SK-N-SH treated with all-trans-retinoic acid at 6 μM for 48 hours (cell line): ENCODE measurements at regions not wholly inside any gene's neighbourhood (a gene's known extent, or its start where the extent isn't known, plus 50 kb on each side); places are given as distances from the start of the nearest gene placed in this dataset.

ENCODE experiments used
- ATAC-seq: fragments of 200-7000 bp; cut with Tn5 transposase; 3 replicates; pipeline ENCODE4 v1.9.1; 2020; ENCODE audit warnings: mild to moderate bottlenecking, moderate library complexity
- ARNTL ChIP-seq: fragments of 450-650 bp; formaldehyde crosslinking; IDR thresholded peaks from 2 replicates; pipeline ENCODE4 v1.5.0; 2020; ENCODE audit warnings: low read depth, mild to moderate bottlenecking, moderate library complexity, borderline replicate concordance
- BACH2 ChIP-seq: fragments of 250-450 bp; sonication (Bioruptor Pico); IDR thresholded peaks from 2 replicates; pipeline ENCODE4 v1.9.0; 2021; ENCODE audit warnings: mild to moderate bottlenecking, borderline replicate concordance
- CSDC2 ChIP-seq: fragments of 250-450 bp; sonication (Bioruptor Pico); IDR thresholded peaks from 2 replicates; pipeline ENCODE4 v1.5.0; 2020; ENCODE audit warnings: mild to moderate bottlenecking, moderate library complexity
- ESRRG ChIP-seq: fragments of 250-450 bp; sonication (Bioruptor Pico); IDR thresholded peaks from 2 replicates; pipeline ENCODE4 v1.6.1; 2021; ENCODE audit warnings: mild to moderate bottlenecking
- GLIS3 ChIP-seq: fragments of 250-450 bp; sonication (Bioruptor Pico); IDR thresholded peaks from 2 replicates; pipeline ENCODE4 v1.5.0; 2020; ENCODE audit warnings: mild to moderate bottlenecking, moderate library complexity
- ISL1 ChIP-seq: fragments of 250-450 bp; sonication (Bioruptor Pico); IDR thresholded peaks from 2 replicates; pipeline ENCODE4 v2.1.2; 2022; ENCODE audit warnings: mild to moderate bottlenecking, moderate library complexity
- OSR1 ChIP-seq: fragments of 250-450 bp; sonication (Bioruptor Pico); IDR thresholded peaks from 2 replicates; pipeline ENCODE4 v1.8.0; 2022; ENCODE audit warnings: moderate library complexity, mild to moderate bottlenecking, inconsistent platforms
- PPARA ChIP-seq: fragments of 250-450 bp; sonication (Bioruptor Pico); IDR thresholded peaks from 2 replicates; pipeline ENCODE4 v1.5.0; 2020; ENCODE audit warnings: mild to moderate bottlenecking, borderline replicate concordance
- RARB ChIP-seq: fragments of 250-450 bp; sonication (Bioruptor Pico); IDR thresholded peaks from 2 replicates; pipeline ENCODE4 v1.8.0; 2021; ENCODE audit warnings: mild to moderate bottlenecking, moderate library complexity
- SNAI2 ChIP-seq: fragments of 250-450 bp; sonication (Bioruptor Pico); IDR thresholded peaks from 2 replicates; pipeline ENCODE4 v1.5.0; 2020; ENCODE audit warnings: mild to moderate bottlenecking, moderate library complexity
- TCF4 ChIP-seq: fragments of 250-450 bp; sonication (Bioruptor Pico); IDR thresholded peaks from 2 replicates; pipeline ENCODE4 v1.8.0; 2021; ENCODE audit warnings: mild to moderate bottlenecking, moderate library complexity, borderline replicate concordance
- TOX ChIP-seq: fragments of 250-450 bp; sonication (Bioruptor Pico); IDR thresholded peaks from 2 replicates; pipeline ENCODE4 v1.8.0; 2021; ENCODE audit warnings: mild to moderate bottlenecking, moderate library complexity, borderline replicate concordance
- ZFP3 ChIP-seq: fragments of 250-450 bp; sonication (Bioruptor Pico); IDR thresholded peaks from 2 replicates; pipeline ENCODE4 v1.5.0; 2020; ENCODE audit warnings: mild to moderate bottlenecking, moderate library complexity
- ZFP30 ChIP-seq: fragments of 450-650 bp; formaldehyde crosslinking; IDR thresholded peaks from 2 replicates; pipeline ENCODE4 v1.5.0; 2022; ENCODE audit warnings: mild to moderate bottlenecking, moderate library complexity
- ZNF565 ChIP-seq: fragments of 450-650 bp; formaldehyde crosslinking; conservative IDR thresholded peaks from 2 replicates; pipeline ENCODE4 v1.5.0; 2020; ENCODE audit warnings: low read depth, mild to moderate bottlenecking, moderate library complexity
- ZNF70 ChIP-seq: fragments of 450-650 bp; formaldehyde crosslinking; IDR thresholded peaks from 2 replicates; pipeline ENCODE4 v1.5.0; 2020; ENCODE audit warnings: mild to moderate bottlenecking, moderate library complexity
- ZNF8 ChIP-seq: fragments of 450-650 bp; formaldehyde crosslinking; IDR thresholded peaks from 2 replicates; pipeline ENCODE4 v1.5.0; 2020; ENCODE audit warnings: mild to moderate bottlenecking, moderate library complexity
- TF ChIP-seq, protein P1 (sequence below): fragments of 250-450 bp; sonication (Bioruptor Pico); IDR thresholded peaks from 2 replicates; pipeline ENCODE4 v1.5.1; 2020; ENCODE audit warnings: low read depth, mild to moderate bottlenecking, moderate library complexity
- TF ChIP-seq, protein P2 (sequence below): fragments of 250-450 bp; sonication (Bioruptor Pico); IDR thresholded peaks from 2 replicates; pipeline ENCODE4 v1.5.1; 2021; ENCODE audit warnings: mild to moderate bottlenecking, moderate library complexity
- TF ChIP-seq, protein P3 (sequence below): fragments of 250-450 bp; sonication (Bioruptor Pico); IDR thresholded peaks from 2 replicates; pipeline ENCODE4 v1.8.0; 2021; ENCODE audit warnings: low read depth, mild to moderate bottlenecking, moderate library complexity, borderline replicate concordance

DNA sequence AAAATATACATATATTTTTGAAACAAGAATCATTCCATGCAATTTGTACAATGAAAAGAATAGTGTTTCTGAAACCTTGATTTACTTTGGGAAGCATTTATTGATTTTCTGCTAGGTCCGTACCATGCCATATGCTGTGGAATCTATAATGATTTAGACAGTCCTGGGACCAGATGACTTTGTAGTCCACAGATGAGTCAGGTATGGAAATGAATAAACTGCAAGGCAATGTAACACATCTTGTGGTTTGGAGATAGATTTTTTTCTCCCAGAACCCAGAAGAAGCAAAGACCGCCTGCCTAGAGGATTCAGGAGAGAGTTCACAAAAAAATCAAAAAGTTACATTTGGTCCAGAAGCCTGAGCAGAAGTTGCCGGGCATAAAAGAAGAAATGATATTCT, 190.4 kb downstream of the GPR37 start:
- TF ChIP-seq ISL1 (CRISPR knock-in tag), result no peak
- TF ChIP-seq, protein P1, sequence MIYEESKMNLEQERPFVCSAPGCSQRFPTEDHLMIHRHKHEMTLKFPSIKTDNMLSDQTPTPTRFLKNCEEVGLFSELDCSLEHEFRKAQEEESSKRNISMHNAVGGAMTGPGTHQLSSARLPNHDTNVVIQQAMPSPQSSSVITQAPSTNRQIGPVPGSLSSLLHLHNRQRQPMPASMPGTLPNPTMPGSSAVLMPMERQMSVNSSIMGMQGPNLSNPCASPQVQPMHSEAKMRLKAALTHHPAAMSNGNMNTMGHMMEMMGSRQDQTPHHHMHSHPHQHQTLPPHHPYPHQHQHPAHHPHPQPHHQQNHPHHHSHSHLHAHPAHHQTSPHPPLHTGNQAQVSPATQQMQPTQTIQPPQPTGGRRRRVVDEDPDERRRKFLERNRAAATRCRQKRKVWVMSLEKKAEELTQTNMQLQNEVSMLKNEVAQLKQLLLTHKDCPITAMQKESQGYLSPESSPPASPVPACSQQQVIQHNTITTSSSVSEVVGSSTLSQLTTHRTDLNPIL (CRISPR knock-in tag), result no peak
- TF ChIP-seq ESRRG (CRISPR knock-in tag), result no peak
- no peak for TF ChIP-seq PPARA
- no peak for TF ChIP-seq ARNTL (CRISPR knock-in tag)
- no peak for TF ChIP-seq ZFP30 (CRISPR knock-in tag)
- TF ChIP-seq CSDC2 (CRISPR knock-in tag), result no peak
- TF ChIP-seq TCF4 (CRISPR knock-in tag), result no peak
- TF ChIP-seq, protein P2, sequence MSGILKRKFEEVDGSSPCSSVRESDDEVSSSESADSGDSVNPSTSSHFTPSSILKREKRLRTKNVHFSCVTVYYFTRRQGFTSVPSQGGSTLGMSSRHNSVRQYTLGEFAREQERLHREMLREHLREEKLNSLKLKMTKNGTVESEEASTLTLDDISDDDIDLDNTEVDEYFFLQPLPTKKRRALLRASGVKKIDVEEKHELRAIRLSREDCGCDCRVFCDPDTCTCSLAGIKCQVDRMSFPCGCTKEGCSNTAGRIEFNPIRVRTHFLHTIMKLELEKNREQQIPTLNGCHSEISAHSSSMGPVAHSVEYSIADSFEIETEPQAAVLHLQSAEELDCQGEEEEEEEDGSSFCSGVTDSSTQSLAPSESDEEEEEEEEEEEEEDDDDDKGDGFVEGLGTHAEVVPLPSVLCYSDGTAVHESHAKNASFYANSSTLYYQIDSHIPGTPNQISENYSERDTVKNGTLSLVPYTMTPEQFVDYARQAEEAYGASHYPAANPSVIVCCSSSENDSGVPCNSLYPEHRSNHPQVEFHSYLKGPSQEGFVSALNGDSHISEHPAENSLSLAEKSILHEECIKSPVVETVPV (CRISPR knock-in tag), result no peak
- TF ChIP-seq BACH2 (CRISPR knock-in tag), result no peak
- no peak for TF ChIP-seq SNAI2 (CRISPR knock-in tag)
- no peak for ATAC-seq

DNA sequence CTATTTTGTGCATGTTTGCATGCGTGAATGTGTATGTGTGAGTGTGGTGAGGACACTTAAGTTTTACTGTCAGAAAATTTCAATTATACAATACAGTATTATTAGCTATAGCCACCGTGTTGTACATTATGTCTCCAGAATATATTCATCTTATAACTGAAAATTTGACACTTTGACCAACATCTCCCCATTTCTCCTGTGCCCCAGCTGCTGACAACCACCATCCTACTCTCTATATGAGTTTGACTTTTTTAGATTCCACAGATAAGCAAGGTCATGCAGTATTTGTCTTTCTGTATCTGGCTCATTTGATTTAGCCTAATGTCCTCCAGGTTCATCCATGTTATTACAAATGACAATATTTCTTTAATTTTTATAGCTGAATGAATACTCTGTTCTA, 195.0 kb downstream of the GPR37 start:
- no peak for TF ChIP-seq RARB
- no peak for ATAC-seq

DNA sequence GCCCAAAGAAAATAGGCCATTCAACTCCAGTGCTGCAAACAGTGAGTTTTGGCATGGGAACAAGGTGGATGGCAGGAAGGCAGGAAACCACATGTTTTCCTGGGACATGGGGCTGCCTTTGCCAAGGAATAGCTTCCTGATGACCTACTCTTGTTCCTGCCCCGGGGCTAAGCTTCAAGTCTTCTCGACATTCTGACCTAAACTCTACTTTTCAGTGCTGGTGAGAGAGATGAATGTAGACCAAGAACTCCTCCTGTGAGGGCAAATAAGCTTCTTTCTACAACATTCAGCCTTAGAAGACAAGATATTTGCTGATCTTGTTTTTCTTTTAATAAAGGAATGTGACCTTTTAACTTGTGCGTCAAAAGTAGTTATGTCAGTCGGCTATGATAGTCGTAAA, 199.0 kb downstream of the GPR37 start:
- ATAC-seq, result no peak
- TF ChIP-seq GLIS3 (CRISPR knock-in tag), result no peak
- TF ChIP-seq ZNF70 (CRISPR knock-in tag), result no peak
- no peak for TF ChIP-seq ZNF8
- TF ChIP-seq, protein P1 (CRISPR knock-in tag), result no peak
- no peak for TF ChIP-seq ISL1 (CRISPR knock-in tag)
- no peak for TF ChIP-seq ARNTL (CRISPR knock-in tag)
- no peak for TF ChIP-seq RARB
- TF ChIP-seq SNAI2 (CRISPR knock-in tag), result no peak

DNA sequence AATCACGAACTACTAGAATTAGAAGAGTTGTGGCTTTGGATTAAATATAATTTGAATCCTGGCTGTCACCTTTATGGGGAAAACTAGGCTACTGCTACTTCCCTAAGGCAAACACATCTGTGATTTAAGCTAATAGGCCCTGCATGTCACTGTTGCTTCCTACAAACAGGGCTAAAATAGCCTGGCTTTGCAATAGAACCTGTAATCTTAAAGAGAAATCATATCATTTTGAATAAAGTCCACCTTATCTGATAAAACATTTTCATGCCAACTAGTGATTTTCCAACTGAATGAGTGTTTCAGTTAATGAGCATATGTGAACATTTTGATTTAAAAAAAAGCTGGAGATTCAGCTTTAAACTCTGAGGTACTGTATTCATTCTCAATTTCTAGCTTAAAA, 208.0 kb downstream of the GPR37 start:
- TF ChIP-seq TOX (CRISPR knock-in tag), result no peak
- no peak for TF ChIP-seq RARB
- ATAC-seq, result no peak

DNA sequence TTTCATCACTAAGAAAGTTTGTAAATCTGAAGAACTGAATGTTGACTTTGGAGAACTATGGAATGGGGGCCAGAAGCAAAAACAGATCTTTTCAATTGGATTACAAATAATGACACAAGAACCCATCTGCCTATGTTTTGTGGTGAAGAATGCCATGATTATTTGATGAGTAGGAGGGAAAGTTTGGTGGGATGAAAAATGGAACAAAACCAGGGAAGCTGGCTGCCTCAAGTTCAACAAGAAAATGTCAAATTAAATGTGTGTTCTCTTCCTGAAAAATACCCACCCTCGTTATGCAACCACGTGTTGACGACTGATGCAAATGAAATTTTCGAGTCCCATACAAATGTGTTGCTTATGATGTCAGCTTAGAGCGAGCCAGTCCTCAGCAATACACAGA, 208.5 kb downstream of the GPR37 start:
- TF ChIP-seq SNAI2 (CRISPR knock-in tag) (no peak), TOX (CRISPR knock-in tag) (no peak), RARB (no peak), ARNTL (CRISPR knock-in tag) (no peak), ZNF565 (no peak), OSR1 (no peak), ESRRG (CRISPR knock-in tag) (no peak), CSDC2 (CRISPR knock-in tag) (no peak), ZFP30 (CRISPR knock-in tag) (no peak), ZNF8 (no peak)
- no peak for ATAC-seq

DNA sequence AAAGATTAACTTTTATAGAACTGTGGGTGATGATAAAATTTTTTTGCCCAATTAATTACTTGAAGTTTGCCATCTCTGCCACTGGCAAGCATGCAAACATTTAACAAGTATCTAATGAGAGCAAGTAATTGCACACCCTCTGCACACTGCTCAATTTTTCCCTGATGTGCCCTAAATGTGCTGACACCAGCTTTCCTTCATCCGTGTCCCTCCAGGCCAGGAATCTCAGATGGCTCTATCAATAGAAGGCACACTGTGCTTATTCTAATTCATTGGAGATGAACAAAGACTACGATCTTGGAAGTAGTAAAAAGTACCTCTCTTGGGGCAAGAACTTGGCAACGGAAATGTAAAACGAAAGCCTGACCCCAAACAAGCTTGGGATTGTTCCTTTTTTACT, 212.1 kb downstream of the GPR37 start:
- no peak for TF ChIP-seq ZFP3 (CRISPR knock-in tag)
- TF ChIP-seq, protein P3, sequence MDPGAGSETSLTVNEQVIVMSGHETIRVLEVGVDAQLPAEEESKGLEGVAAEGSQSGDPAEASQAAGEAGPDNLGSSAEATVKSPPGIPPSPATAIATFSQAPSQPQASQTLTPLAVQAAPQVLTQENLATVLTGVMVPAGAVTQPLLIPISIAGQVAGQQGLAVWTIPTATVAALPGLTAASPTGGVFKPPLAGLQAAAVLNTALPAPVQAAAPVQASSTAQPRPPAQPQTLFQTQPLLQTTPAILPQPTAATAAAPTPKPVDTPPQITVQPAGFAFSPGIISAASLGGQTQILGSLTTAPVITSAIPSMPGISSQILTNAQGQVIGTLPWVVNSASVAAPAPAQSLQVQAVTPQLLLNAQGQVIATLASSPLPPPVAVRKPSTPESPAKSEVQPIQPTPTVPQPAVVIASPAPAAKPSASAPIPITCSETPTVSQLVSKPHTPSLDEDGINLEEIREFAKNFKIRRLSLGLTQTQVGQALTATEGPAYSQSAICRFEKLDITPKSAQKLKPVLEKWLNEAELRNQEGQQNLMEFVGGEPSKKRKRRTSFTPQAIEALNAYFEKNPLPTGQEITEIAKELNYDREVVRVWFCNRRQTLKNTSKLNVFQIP (CRISPR knock-in tag), result no peak
- TF ChIP-seq CSDC2 (CRISPR knock-in tag), result no peak
- no peak for ATAC-seq
